ENCODE measurements at regions not wholly inside any gene's neighbourhood (a gene's known extent, or its start where the extent isn't known, plus 50 kb on each side); places are given as distances from the start of the nearest gene placed in this dataset.
"Not testable (repeated sequence)": the region's sequence is repeated elsewhere in the genome, so short reads cannot be mapped to it uniquely, and the experiment has no call there.

DNA sequence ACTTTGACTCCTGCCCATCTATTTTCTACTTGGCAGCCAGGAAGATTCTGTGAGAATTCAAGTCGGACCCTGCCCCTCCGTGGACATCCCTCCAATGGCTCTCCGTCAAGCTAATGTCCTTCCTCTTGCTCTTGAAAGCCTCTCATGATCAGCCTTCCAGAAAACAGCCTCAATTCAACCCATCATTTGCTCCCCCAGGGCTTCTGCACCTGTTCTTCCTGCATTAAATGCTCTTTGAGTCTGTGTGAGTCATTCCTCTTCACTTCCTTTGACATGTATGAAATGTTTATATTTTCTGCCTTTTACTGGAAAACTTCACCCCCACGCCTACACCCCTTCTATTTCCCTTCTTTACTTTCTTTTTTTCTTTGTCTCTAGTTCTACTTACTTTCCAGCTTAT, 734.1 kb upstream of the ZP4 start:
- no peak for DNase-seq

- no peak for DNase-seq
Observed at GRCh38 chr1:238621405-238621804, 730.7 kb upstream of the ZP4 start.

GRCh38 chr1:238619652-238620051, 728.9 kb upstream of the ZP4 start:
- no peak for DNase-seq

- no peak for DNase-seq
Observed at GRCh38 chr1:238611406-238611805, 720.7 kb upstream of the ZP4 start.

DNA sequence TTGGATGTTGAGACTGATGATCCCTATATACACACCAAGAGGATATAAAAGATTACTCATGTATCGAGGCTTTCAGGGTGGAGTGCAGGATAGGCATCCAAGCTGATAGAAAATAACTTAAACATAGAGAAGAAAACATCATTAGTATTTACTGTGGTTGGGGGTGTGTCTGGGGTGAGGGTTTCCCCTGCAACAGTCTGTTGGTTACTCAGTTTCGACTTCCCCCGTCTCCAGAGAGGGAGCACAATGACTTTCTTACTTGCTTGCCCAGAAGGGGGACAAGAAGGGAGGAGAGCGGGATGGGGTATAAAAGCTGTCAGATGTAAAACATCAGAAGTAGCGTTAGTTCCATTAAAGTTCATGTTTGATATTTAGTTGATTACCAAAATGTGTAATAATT, 717.4 kb upstream of the ZP4 start:
- no peak for DNase-seq

GRCh38 chr1:238606896-238607295, 716.2 kb upstream of the ZP4 start:
- DNase-seq = no peak

DNA sequence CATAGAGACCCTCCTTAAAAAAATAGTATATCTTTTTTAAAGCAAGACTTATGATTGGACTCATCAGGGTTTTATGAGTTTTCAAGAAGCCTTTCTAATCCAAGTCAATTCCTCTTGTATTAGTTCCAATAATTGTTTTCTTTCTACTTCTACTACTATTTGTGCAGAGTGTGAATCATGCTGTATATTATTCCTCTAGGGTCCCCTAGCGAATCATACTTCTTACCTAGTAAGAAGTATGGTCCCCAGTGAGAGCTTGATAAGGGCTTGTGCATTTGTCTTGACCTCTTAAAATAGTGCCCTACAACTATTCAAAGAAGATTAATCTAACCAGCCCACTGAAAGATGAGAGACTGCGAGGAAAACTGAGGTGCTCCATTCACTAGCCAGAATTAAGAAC, 715.7 kb upstream of the ZP4 start:
- no peak for DNase-seq

- DNase-seq = no peak
Observed at GRCh38 chr1:238604357-238604756, 713.6 kb upstream of the ZP4 start.

DNA sequence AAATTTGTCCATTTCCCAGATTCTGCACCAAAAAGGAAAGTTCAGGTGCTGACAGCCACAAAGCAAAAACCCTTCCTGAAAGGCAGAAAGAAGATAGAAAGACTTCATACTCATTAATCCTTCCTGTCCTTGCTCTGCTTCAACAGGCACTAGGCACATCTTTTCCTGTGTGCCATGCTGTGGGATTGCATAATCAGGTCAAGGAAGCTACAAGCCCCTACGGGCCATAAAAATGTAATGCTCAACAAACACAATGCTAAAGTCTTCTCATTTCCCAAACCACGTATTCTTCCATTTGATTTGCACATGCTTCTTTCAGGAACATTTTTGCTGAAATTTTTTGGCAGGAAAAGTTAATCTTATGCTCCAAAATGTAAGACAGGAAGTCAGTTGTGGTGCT, 710.9 kb upstream of the ZP4 start:
- not testable (repeated sequence) for DNase-seq

DNA sequence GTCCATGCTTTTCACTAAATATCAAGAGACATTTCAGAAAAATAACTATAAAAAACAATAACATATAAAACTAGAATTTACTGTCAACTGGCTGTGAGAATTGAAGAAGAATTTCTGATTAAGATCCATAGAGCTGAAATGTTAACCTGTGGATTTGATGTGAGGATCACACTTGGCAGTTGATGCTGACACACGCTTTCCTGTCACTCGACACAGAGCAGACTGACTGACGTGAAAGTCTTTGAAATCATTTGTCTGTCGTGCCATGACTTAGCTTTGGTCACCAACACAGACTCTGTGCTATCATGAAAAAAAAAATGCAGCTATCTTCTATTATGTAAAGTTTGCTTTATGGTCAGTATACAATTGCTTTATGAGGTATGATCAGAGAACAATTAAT, 706.0 kb upstream of the ZP4 start:
- DNase-seq = no peak

- no peak for DNase-seq
Observed at GRCh38 chr1:238592621-238593020, 701.9 kb upstream of the ZP4 start.

DNA sequence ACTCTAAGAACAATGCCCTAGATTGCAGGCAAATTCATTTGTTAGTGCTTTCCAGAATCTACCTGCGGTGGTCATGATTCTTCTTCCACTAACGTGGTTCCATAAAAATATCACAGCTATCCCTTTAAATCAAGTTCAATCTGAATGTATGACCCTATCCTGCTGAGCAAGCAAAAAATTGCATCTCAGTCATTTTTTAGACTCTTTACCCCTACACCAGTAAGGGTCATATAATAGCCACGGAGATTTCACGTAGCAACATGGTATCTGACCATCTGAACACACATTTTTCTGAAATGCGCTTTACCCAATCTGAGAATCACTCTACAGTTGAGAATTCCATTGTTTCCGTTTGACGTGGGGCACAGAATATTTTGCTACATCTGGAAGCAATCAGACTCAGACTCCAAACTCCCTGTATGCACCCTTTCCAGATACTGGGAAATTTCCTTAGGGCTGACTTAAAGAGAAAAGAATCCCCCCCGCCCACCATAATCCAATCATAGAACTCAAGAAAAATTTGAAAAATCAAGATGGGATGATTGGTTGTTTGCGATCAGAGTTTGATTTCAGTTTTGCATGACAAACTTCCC, 699.2 kb upstream of the ZP4 start:
- DNase-seq = no peak

GRCh38 chr1:238582816-238583215, 692.1 kb upstream of the ZP4 start:
- no peak for DNase-seq

DNA sequence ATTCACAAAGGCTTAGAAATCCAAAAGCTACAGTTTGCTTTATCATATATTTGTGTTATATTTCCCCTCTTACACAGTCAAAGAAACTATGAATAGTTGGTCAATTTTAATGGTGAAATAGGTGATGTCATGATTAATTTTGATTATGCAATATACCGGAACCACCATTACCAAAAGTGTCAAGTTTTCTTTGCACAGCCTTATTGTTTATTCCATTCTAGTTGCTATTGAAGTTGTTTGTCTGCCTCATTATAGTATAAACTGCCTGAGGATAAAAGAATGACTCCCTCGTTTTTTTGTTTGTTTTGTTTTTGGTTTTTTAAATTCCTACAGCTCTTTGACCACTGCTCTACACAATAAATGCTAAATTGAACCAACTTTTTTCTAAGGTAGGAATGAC, 690.6 kb upstream of the ZP4 start:
- DNase-seq = no peak

DNA sequence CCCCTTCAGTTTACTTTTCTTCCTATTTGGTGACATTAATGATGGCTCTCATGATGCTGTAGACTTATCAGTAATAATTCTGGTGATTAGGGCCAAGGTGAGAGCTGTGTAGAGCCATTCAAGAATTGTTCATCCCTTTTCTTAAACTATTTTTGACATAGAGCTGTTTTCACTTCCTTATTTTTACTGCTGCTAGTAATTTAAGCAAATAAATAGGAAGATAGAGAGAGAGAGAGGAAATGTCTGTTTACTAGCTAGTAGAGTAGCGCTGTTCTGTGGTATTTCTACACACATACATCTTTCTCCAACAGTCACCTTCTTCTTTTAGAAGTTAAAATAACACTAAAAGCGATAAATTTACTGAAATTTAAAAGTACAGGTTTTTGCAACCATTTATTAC, 678.0 kb upstream of the ZP4 start:
- DNase-seq = no peak

GRCh38 chr1:238562341-238562740, 671.6 kb upstream of the ZP4 start:
- no peak for DNase-seq

GRCh38 chr1:238558746-238559145, 668.0 kb upstream of the ZP4 start:
- no peak for DNase-seq

GRCh38 chr1:238558156-238558555, 667.4 kb upstream of the ZP4 start:
- DNase-seq = no peak

DNA sequence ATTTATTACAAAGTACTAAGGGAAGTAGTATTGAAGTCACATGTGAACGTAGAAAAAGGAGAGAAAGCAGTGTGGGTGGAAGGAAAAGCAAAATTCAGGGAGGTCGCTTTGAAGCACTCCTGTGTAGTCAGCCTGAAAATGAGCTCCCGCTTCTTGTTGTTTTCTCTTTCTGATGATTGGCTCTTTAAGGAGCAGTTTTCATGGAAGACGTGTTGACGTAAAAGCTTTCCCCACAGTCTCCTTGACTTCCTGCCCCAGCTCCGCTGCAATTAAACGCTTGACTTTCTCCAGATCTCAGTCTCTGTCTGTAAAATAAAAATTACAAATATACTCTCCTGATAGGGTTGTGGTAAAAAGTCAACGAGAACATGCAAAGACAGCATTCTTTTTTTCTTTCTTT, 661.5 kb upstream of the ZP4 start:
- DNase-seq = no peak

- no peak for DNase-seq
Observed at GRCh38 chr1:238549137-238549536, 658.4 kb upstream of the ZP4 start.

- no peak for DNase-seq
Observed at GRCh38 chr1:238546118-238546517, 655.4 kb upstream of the ZP4 start.

DNA sequence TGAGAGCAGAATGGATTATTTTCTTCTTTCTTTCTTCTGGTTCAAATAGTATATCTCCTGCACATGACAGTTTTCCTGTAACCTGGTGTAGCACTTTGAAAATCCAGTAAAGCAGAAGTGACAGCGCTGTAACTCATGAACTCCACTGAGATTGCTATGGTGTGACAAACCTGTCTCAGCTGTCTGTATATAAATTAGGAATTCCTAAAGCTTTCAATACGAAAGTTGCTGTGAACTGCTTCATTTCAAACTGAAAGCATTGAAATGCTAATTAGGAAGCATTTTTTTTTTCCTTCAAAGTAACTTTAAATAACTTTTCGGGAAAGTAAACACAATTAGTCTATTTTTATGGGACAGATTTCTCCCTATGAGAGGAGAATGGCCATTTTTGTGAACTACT, 646.9 kb upstream of the ZP4 start:
- DNase-seq = no peak

GRCh38 chr1:238530209-238530851, 639.6 kb upstream of the ZP4 start:
- DNase-seq = no peak

- DNase-seq = no peak
Observed at GRCh38 chr1:238517711-238518110, 627.0 kb upstream of the ZP4 start.

DNA sequence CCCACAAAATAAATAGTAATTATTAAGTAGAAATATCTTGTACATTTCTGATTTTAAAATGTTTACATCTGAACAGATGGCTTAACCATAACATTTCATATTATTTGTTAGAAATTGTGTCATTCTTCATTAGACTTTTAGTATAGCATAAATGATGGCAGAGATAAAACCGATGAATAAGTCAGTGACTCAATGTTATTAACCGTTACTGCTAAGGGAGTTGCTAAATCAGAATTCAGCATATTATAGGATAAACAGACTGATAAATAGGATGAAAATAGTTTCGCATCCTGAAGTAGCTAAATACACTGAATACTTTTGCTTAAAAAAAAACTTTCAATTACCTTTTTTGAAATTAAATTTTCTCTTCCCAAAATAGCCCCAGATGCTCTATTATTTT, 610.6 kb upstream of the ZP4 start:
- DNase-seq = no peak

All from NCI-H2171 (cell line).